MCF 10A (cell line): ENCODE measurements at regions not wholly inside any gene's neighbourhood (a gene's known extent, or its start where the extent isn't known, plus 50 kb on each side); places are given as distances from the start of the nearest gene placed in this dataset.

Experiments used
- BruUV-seq: library from RNA; stranded (reverse); fragments of 400-500 nt; replicated peaks from 2 replicates; lab custom pipeline; 2021; lab: Mats Ljungman, UMichigan
- CTCF ChIA-PET: fragments of 300-600 bp; sonication (Branson Sonifier 250); formaldehyde crosslinking; extraction: SDS; loops from one replicate; lab custom pipeline; 2021; ENCODE audit warnings: antibody characterized with exemption, inconsistent platforms; lab: Yijun Ruan, JAX
- POLR2A ChIA-PET: fragments of 300-600, 350-650 bp; sonication (Branson Sonifier 250); formaldehyde crosslinking; extraction: SDS; loops from one replicate; lab custom pipeline; 2020; ENCODE audit warnings: antibody characterized with exemption, inconsistent platforms; lab: Yijun Ruan, JAX
- DNase-seq: peaks from one replicate; pipeline ENCODE4 v3.0.0-alpha.2; 2018; ENCODE audit not compliant: unreplicated experiment
- H3K27ac Mint-ChIP-seq: one replicate; pipeline ENCODE4 v1.8.0; 2022; ENCODE audit warnings: mild to moderate bottlenecking, low read depth, mixed read lengths; ENCODE audit not compliant: unreplicated experiment
- H3K27me3 Mint-ChIP-seq: one replicate; pipeline ENCODE4 v1.8.0; 2022; ENCODE audit warnings: mixed read lengths; ENCODE audit not compliant: insufficient read depth, unreplicated experiment
- H3K36me3 Mint-ChIP-seq: one replicate; pipeline ENCODE4 v1.8.0; 2022; ENCODE audit warnings: mild to moderate bottlenecking, moderate library complexity, mixed read lengths; ENCODE audit not compliant: insufficient read depth, unreplicated experiment
- H3K4me1 Mint-ChIP-seq: one replicate; pipeline ENCODE4 v1.8.0; 2022; ENCODE audit warnings: mixed read lengths; ENCODE audit not compliant: insufficient read depth, unreplicated experiment
- H3K4me3 Mint-ChIP-seq: one replicate; pipeline ENCODE4 v1.8.0; 2022; ENCODE audit warnings: mild to moderate bottlenecking, moderate library complexity, mixed read lengths; ENCODE audit not compliant: unreplicated experiment
- H3K9me3 Mint-ChIP-seq: one replicate; pipeline ENCODE4 v1.8.0; 2022; ENCODE audit warnings: mixed read lengths; ENCODE audit not compliant: unreplicated experiment
- intact Hi-C: fragments of 100-400 bp; cut with micrococcal nuclease; formaldehyde crosslinking; loops from 2 replicates; pipeline ENCODE4 v1.14.1; 2022
- TF ChIP-seq, protein P1 (sequence below): fragments of 200-600 bp; IDR thresholded peaks from one replicate; pipeline ENCODE4 v1.8.0; 2022; ENCODE audit warnings: antibody characterized with exemption, mild to moderate bottlenecking; ENCODE audit not compliant: unreplicated experiment

GRCh38 chr1:183711741-183712361 is 58.7 kb upstream of the APOBEC4 start:
- Mint-ChIP-seq H3K9me3 (no peaks in the 10 kb centered on the region), H3K27ac (no peak overlapping the region), H3K4me3 (no peak overlapping the region), H3K27me3 (no peaks in the 10 kb centered on the region), H3K36me3 (no peaks in the 10 kb centered on the region), H3K4me1 (no peaks in the 10 kb centered on the region)
- ChIA-PET CTCF (interaction anchor here (0.6 kb wide), 1 partner anchor 320 kb away, joined by 4 read pairs; no protein-coding TSS in a partner anchor), POLR2A (no interaction called here)
- TF ChIP-seq, protein P1, sequence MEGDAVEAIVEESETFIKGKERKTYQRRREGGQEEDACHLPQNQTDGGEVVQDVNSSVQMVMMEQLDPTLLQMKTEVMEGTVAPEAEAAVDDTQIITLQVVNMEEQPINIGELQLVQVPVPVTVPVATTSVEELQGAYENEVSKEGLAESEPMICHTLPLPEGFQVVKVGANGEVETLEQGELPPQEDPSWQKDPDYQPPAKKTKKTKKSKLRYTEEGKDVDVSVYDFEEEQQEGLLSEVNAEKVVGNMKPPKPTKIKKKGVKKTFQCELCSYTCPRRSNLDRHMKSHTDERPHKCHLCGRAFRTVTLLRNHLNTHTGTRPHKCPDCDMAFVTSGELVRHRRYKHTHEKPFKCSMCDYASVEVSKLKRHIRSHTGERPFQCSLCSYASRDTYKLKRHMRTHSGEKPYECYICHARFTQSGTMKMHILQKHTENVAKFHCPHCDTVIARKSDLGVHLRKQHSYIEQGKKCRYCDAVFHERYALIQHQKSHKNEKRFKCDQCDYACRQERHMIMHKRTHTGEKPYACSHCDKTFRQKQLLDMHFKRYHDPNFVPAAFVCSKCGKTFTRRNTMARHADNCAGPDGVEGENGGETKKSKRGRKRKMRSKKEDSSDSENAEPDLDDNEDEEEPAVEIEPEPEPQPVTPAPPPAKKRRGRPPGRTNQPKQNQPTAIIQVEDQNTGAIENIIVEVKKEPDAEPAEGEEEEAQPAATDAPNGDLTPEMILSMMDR = no peak
- BruUV-seq = no TSS peak
- no peak for DNase-seq
- intact Hi-C loops = no loop called here

DNA sequence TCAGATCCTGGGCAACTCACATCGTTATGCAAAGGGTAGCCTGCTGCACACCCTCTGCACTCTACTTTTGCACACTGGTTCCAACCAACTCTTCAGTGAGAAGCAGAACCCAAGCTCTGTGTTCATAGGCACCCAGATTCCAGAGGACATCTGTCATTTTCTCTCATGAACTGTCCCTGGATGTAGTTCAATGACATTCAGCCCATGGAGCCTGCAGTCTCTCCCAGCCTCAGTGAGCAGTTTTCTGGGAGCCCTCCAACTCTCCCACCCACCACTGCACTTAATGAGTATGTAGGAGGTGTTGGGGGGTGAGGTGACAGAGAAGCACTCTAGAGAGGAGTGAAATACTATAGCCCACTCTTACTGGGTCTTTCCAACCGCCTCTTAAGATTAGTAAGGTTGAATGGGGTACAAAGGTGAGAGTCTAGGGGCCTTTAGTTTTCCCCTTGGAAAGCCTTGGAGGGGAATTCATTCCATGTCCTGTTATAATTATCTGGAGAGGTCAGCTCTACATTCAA is 58.1 kb upstream of the APOBEC4 start:
- Mint-ChIP-seq H3K4me1 (no peaks in the 10 kb centered on the region), H3K27me3 (no peaks in the 10 kb centered on the region), H3K27ac (no peak overlapping the region), H3K4me3 (no peak overlapping the region), H3K9me3 (no peaks in the 10 kb centered on the region), H3K36me3 (no peaks in the 10 kb centered on the region)
- ChIA-PET POLR2A (no interaction called here), CTCF (interaction anchor here (1.0 kb wide), 1 partner anchor 9 kb away, joined by 3 read pairs; no protein-coding TSS in a partner anchor)
- no TSS peak for BruUV-seq
- intact Hi-C loops = no loop called here
- DNase-seq = no peak
- TF ChIP-seq, protein P1 = no peak

GRCh38 chr1:183710734-183711133 is 57.6 kb upstream of the APOBEC4 start:
- ChIA-PET POLR2A (no interaction called here), CTCF (interaction anchor here (1.0 kb wide), 1 partner anchor 9 kb away, joined by 3 read pairs; no protein-coding TSS in a partner anchor)
- Mint-ChIP-seq H3K27ac (no peak overlapping the region), H3K4me1 (no peaks in the 10 kb centered on the region), H3K9me3 (no peaks in the 10 kb centered on the region), H3K36me3 (no peaks in the 10 kb centered on the region), H3K4me3 (no peak overlapping the region), H3K27me3 (no peaks in the 10 kb centered on the region)
- intact Hi-C loops = no loop called here
- no TSS peak for BruUV-seq
- no peak for DNase-seq
- TF ChIP-seq, protein P1 = no peak

GRCh38 chr1:183710333-183710732 is 57.2 kb upstream of the APOBEC4 start:
- ChIA-PET CTCF (interaction anchor here (0.6 to 1.0 kb wide), 2 partner anchors 10 to 881 kb away, joined by 3 read pairs; no protein-coding TSS in a partner anchor), POLR2A (interaction anchor here (0.9 kb wide), 1 partner anchor 10 kb away, joined by 3 read pairs; no protein-coding TSS in a partner anchor)
- Mint-ChIP-seq H3K4me3 (no peak overlapping the region), H3K27ac (no peak overlapping the region), H3K4me1 (no peaks in the 10 kb centered on the region), H3K36me3 (no peaks in the 10 kb centered on the region), H3K27me3 (no peaks in the 10 kb centered on the region), H3K9me3 (no peaks in the 10 kb centered on the region)
- intact Hi-C loops = no loop called here
- no TSS peak for BruUV-seq
- DNase-seq = no peak
- TF ChIP-seq, protein P1 = no peak
